Panc1 (cell line): ENCODE measurements at regions not wholly inside any gene's neighbourhood (a gene's known extent, or its start where the extent isn't known, plus 50 kb on each side); places are given as distances from the start of the nearest gene placed in this dataset.

Source experiments
- ATAC-seq: fragments of 200-7000 bp; cut with Tn5 transposase; 2 replicates; pipeline ENCODE4 v1.9.1; 2020; ENCODE audit warnings: mild to moderate bottlenecking, moderate library complexity
- BruUV-seq: library from RNA; stranded (reverse); fragments of 400-500 nt; replicated peaks from 2 replicates; lab custom pipeline; 2021; lab: Mats Ljungman, UMichigan
- CTCF ChIA-PET: fragments of 300-600 bp; sonication (Branson Sonifier 250); formaldehyde crosslinking; loops from one replicate; lab custom pipeline; 2022; ENCODE audit warnings: antibody characterized with exemption; lab: Charles Lee
- POLR2A ChIA-PET: fragments of 300-600 bp; sonication (Branson Sonifier 250); formaldehyde crosslinking; loops from one replicate; lab custom pipeline; 2022; ENCODE audit warnings: antibody characterized with exemption; lab: Charles Lee
- DNase-seq: peaks from one replicate; pipeline ENCODE4 v3.0.0-alpha.2; 2010; ENCODE audit warnings: low read depth, low spot score
- H3K27ac ChIP-seq: 2 replicates; pipeline ENCODE4 v1.5.1; 2011; ENCODE audit warnings: mild to moderate bottlenecking, low read length, inconsistent platforms
- H3K27me3 ChIP-seq: fragments of 200-500 bp; sonication (Bioruptor generic); 2 replicates; pipeline ENCODE4 v1.6.0; 2014; ENCODE audit warnings: low read length, inconsistent platforms; ENCODE audit not compliant: control insufficient read depth, insufficient read depth
- H3K36me3 ChIP-seq: fragments of 200-500 bp; sonication (Bioruptor generic); 2 replicates; pipeline ENCODE4 v1.5.1; 2014; ENCODE audit warnings: inconsistent platforms, mild to moderate bottlenecking, low read length, moderate library complexity; ENCODE audit not compliant: control insufficient read depth, insufficient read depth
- H3K4me1 ChIP-seq: 2 replicates; pipeline ENCODE4 v1.5.1; 2011; ENCODE audit warnings: inconsistent platforms, mild to moderate bottlenecking, low read length, moderate library complexity; ENCODE audit not compliant: control insufficient read depth, insufficient read depth
- H3K4me3 ChIP-seq, 2 experiments: 2 replicates each; pipeline ENCODE4 v1.5.1; 2011 to 2012; ENCODE audit warnings: low read depth in 2 of 2, low read length in 2 of 2, mild to moderate bottlenecking in 2 of 2, inconsistent platforms in 1 of 2, moderate library complexity in 1 of 2
- H3K9me3 ChIP-seq: fragments of 200-500 bp; sonication (Bioruptor generic); 2 replicates; pipeline ENCODE4 v1.5.1; 2014; ENCODE audit warnings: low read depth, mild to moderate bottlenecking, inconsistent platforms, low read length, moderate library complexity; ENCODE audit not compliant: control insufficient read depth, insufficient read depth
- CTCF ChIP-seq: fragments of 450-650 bp; IDR thresholded peaks from 2 replicates; pipeline ENCODE4 v1.5.1; 2017; ENCODE audit warnings: mild to moderate bottlenecking
- POLR2AphosphoS5 ChIP-seq: IDR thresholded peaks from 2 replicates; pipeline ENCODE4 v1.6.1; 2012; ENCODE audit warnings: mild to moderate bottlenecking, low read depth, low read length, moderate library complexity
- REST ChIP-seq, 2 experiments: IDR thresholded peaks; 2 replicates each; pipeline ENCODE4 v1.6.1; 2011 to 2012; ENCODE audit warnings: low read depth in 2 of 2, control low read depth in 1 of 2, low read length in 1 of 2, mild to moderate bottlenecking in 1 of 2, moderate library complexity in 1 of 2; ENCODE audit not compliant: insufficient read depth in 1 of 2
- SIN3A ChIP-seq: IDR thresholded peaks from 2 replicates; pipeline ENCODE4 v1.6.1; 2012; ENCODE audit warnings: low read depth, mild to moderate bottlenecking, low read length, moderate library complexity, borderline replicate concordance; ENCODE audit not compliant: insufficient read depth
- TCF7L2 ChIP-seq: IDR thresholded peaks from 2 replicates; pipeline ENCODE4 v1.6.1; 2011; ENCODE audit warnings: mild to moderate bottlenecking, low read depth, low read length, inconsistent platforms
- in situ Hi-C: cut with HindIII; loops from 2 replicates; pipeline ENCODE4 v1.10.0; 2016; ENCODE audit warnings: low sequenced_read_pairs, low pct_unique_long_range_greater_than_20kb
- intact Hi-C: fragments of 100-400 bp; cut with micrococcal nuclease; formaldehyde crosslinking; loops from one replicate; pipeline ENCODE4 v1.10.0; 2022; ENCODE audit not compliant: unreplicated experiment

GRCh38 chr3:176079785-176080184 is 1117.5 kb downstream of the TBL1XR1 start:
- DNase-seq, result no peak
- no peak for TF ChIP-seq TCF7L2
- no peak for TF ChIP-seq CTCF
- TF ChIP-seq SIN3A, result no peak
- no peak for TF ChIP-seq POLR2AphosphoS5
- no peak for TF ChIP-seq REST (IDR thresholded peaks at IDR 0.05; ENCODE audit: insufficient read depth in 1 of 2, low read depth in 2 of 2, low read length in 1 of 2)
- H3K4me1 ChIP-seq, result no peaks in the 10 kb centered on the region
- no peaks in the 10 kb centered on the region for H3K27me3 ChIP-seq
- ATAC-seq, result no peak
- H3K27ac ChIP-seq, result no peak overlapping the region
- BruUV-seq, result no TSS peak
- H3K4me3 ChIP-seq, result no peak overlapping the region
- ChIA-PET CTCF (no interaction called here), POLR2A (no interaction called here)
- in situ Hi-C loops (no loop called here), intact Hi-C loops (no loop called here)
- no peaks in the 10 kb centered on the region for H3K36me3 ChIP-seq
- no peaks in the 10 kb centered on the region for H3K9me3 ChIP-seq

- ChIA-PET CTCF (no interaction called here), POLR2A (no interaction called here)
- H3K27me3 ChIP-seq, result no peaks in the 10 kb centered on the region
- no peak for DNase-seq
- TF ChIP-seq TCF7L2, result no peak
- TF ChIP-seq SIN3A, result no peak
- no peak for TF ChIP-seq CTCF
- TF ChIP-seq REST (IDR thresholded peaks at IDR 0.05; ENCODE audit: insufficient read depth in 1 of 2, low read depth in 2 of 2, low read length in 1 of 2), result no peak
- no peak for TF ChIP-seq POLR2AphosphoS5
- H3K4me1 ChIP-seq, result no peaks in the 10 kb centered on the region
- no peaks in the 10 kb centered on the region for H3K36me3 ChIP-seq
- no peak for ATAC-seq
- no TSS peak for BruUV-seq
- intact Hi-C loops, result no loop called here
- no peak overlapping the region for H3K27ac ChIP-seq
- in situ Hi-C loops, result no loop called here
- H3K9me3 ChIP-seq, result no peaks in the 10 kb centered on the region
- H3K4me3 ChIP-seq, result no peak overlapping the region
Observed at GRCh38 chr3:176078906-176079305, 1118.4 kb downstream of the TBL1XR1 start.
